IMR-90 (cell line): ENCODE measurements at regions not wholly inside any gene's neighbourhood (a gene's known extent, or its start where the extent isn't known, plus 50 kb on each side); places are given as distances from the start of the nearest gene placed in this dataset.

Source experiments
- CEBPB ChIP-seq: IDR thresholded peaks from 2 replicates; pipeline ENCODE4 v1.6.1; 2012; ENCODE audit warnings: low read depth, low read length, improper control_type of control experiment
- CHD1 ChIP-seq: IDR thresholded peaks from 2 replicates; pipeline ENCODE4 v1.6.1; 2012; ENCODE audit warnings: low read depth, low read length, improper control_type of control experiment
- POLR2A ChIP-seq: IDR thresholded peaks from 2 replicates; pipeline ENCODE4 v1.6.1; 2012; ENCODE audit warnings: mild to moderate bottlenecking, low read depth, low read length
- RCOR1 ChIP-seq: IDR thresholded peaks from 2 replicates; pipeline ENCODE4 v1.6.1; 2012; ENCODE audit warnings: mild to moderate bottlenecking, low read length, improper control_type of control experiment; ENCODE audit not compliant: insufficient replicate concordance
- TF ChIP-seq, protein P1 (sequence below): conservative IDR thresholded peaks from 2 replicates; pipeline ENCODE4 v1.5.1; 2012; ENCODE audit warnings: mild to moderate bottlenecking, low read depth, low read length, improper control_type of control experiment
- TF ChIP-seq, protein P2 (sequence below): fragments of 150-350 bp; IDR thresholded peaks from 2 replicates; pipeline ENCODE4 v1.6.1; 2017; ENCODE audit warnings: mild to moderate bottlenecking, antibody characterized with exemption, low read length, low read depth

DNA sequence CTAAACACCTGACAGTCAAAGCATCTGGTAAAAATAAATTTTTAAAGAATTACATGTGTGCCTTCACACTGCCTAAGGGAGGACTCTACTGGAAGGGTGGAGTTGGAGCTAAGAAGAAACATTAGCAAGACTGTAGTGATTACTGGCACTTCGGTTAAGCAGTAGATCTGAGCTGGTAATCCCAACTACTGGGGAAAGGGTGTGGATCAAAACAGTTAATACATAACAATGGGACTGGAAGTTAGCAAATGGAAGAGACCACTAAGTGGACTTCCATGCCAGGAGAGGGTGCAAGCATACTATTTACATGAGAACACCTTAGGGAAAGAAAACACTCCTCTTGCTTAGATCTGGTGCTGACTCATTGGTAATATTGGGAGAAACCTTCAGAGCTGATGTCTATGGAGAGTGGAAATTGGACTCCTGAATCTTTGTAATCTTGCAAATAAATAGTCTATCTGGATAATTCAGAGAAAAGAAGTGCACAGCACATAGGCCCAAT lies 519.6 kb upstream of the LINC00305 start:
- TF ChIP-seq POLR2A: no peak
- TF ChIP-seq, protein P1, sequence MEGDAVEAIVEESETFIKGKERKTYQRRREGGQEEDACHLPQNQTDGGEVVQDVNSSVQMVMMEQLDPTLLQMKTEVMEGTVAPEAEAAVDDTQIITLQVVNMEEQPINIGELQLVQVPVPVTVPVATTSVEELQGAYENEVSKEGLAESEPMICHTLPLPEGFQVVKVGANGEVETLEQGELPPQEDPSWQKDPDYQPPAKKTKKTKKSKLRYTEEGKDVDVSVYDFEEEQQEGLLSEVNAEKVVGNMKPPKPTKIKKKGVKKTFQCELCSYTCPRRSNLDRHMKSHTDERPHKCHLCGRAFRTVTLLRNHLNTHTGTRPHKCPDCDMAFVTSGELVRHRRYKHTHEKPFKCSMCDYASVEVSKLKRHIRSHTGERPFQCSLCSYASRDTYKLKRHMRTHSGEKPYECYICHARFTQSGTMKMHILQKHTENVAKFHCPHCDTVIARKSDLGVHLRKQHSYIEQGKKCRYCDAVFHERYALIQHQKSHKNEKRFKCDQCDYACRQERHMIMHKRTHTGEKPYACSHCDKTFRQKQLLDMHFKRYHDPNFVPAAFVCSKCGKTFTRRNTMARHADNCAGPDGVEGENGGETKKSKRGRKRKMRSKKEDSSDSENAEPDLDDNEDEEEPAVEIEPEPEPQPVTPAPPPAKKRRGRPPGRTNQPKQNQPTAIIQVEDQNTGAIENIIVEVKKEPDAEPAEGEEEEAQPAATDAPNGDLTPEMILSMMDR: no peak
- no peak for TF ChIP-seq CEBPB
- no peak for TF ChIP-seq CHD1
- TF ChIP-seq, protein P2, sequence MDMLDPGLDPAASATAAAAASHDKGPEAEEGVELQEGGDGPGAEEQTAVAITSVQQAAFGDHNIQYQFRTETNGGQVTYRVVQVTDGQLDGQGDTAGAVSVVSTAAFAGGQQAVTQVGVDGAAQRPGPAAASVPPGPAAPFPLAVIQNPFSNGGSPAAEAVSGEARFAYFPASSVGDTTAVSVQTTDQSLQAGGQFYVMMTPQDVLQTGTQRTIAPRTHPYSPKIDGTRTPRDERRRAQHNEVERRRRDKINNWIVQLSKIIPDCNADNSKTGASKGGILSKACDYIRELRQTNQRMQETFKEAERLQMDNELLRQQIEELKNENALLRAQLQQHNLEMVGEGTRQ: no peak
- TF ChIP-seq RCOR1: no peak
